ENCODE measurements at regions not wholly inside any gene's neighbourhood (a gene's known extent, or its start where the extent isn't known, plus 50 kb on each side); places are given as distances from the start of the nearest gene placed in this dataset.

DNA sequence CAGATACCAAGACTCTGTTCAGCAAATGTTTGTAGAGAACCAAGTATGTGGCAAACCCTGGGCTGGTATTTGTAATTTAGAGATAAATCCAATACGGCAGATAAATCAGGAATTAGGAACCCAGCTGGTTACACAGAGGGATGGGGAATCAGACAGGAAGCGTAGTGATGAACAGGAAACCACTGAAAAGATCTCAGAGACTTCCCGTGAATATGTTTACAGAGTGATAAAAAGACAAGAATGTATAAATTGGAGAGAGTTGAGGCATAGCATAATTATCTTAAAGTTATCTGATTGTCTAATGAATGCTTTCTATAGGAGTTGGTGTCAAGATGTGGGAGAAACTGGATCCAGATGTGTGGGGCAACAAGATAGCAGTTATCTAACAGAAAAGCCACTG, 246.6 kb upstream of the SMARCA2 start:
- Histone ChIP-seq H3K9me2 (no peaks in the 10 kb centered on the region), H3K36me3 (replicated peaks in 1 of 2; ENCODE audit: control insufficient read depth in 1 of 2, insufficient read depth in 2 of 2, low read length in 1 of 2) (no peaks in the 10 kb centered on the region), H3K4me2 (no peak overlapping the region), H4K20me1 (ENCODE audit: insufficient read depth) (no peaks in the 10 kb centered on the region), H3F3A (replicated peaks; ENCODE audit: insufficient read depth) (no peaks in the 10 kb centered on the region), H3K4me1 (ENCODE audit: control insufficient read depth in 1 of 2, insufficient read depth in 2 of 2, low read depth in 1 of 2, low read length in 1 of 2) (no peaks in the 10 kb centered on the region; a peak in 2 of 4 replicates), H3K9me3 (no peaks in the 10 kb centered on the region), H3K4me3 (ENCODE audit: low read depth in 2 of 2, low read length in 1 of 2) (no peak overlapping the region), H2AFZ (ENCODE audit: low read depth) (no peak overlapping the region), H3K27me3 (ENCODE audit: insufficient read depth) (no peaks in the 10 kb centered on the region), H3K79me2 (ENCODE audit: insufficient read depth) (no peaks in the 10 kb centered on the region), H3K9ac (no peak overlapping the region), H3K27ac (ENCODE audit: low read depth in 2 of 2, low read length in 1 of 2) (no peak overlapping the region)
- WGBS (ENCODE audit: low lambda C conversion rate): 13% methylated on average over 3 of the region's 3 CpGs
- TF ChIP-seq, protein P1, sequence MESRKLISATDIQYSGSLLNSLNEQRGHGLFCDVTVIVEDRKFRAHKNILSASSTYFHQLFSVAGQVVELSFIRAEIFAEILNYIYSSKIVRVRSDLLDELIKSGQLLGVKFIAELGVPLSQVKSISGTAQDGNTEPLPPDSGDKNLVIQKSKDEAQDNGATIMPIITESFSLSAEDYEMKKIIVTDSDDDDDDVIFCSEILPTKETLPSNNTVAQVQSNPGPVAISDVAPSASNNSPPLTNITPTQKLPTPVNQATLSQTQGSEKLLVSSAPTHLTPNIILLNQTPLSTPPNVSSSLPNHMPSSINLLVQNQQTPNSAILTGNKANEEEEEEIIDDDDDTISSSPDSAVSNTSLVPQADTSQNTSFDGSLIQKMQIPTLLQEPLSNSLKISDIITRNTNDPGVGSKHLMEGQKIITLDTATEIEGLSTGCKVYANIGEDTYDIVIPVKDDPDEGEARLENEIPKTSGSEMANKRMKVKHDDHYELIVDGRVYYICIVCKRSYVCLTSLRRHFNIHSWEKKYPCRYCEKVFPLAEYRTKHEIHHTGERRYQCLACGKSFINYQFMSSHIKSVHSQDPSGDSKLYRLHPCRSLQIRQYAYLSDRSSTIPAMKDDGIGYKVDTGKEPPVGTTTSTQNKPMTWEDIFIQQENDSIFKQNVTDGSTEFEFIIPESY (IDR thresholded peaks at IDR 0.05; ENCODE audit: borderline replicate concordance, low read depth): no peak
- TF ChIP-seq RAD21 (IDR thresholded peaks at IDR 0.05; ENCODE audit: low read length): no peak
- TF ChIP-seq MEF2A (IDR thresholded peaks at IDR 0.05; ENCODE audit: borderline replicate concordance, low read depth): no peak
- TF ChIP-seq, protein P2, sequence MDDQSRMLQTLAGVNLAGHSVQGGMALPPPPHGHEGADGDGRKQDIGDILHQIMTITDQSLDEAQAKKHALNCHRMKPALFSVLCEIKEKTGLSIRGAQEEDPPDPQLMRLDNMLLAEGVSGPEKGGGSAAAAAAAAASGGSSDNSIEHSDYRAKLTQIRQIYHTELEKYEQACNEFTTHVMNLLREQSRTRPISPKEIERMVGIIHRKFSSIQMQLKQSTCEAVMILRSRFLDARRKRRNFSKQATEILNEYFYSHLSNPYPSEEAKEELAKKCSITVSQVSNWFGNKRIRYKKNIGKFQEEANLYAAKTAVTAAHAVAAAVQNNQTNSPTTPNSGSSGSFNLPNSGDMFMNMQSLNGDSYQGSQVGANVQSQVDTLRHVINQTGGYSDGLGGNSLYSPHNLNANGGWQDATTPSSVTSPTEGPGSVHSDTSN (IDR thresholded peaks at IDR 0.05): no peak
- TF ChIP-seq TCF12 (IDR thresholded peaks at IDR 0.05): no peak
- TF ChIP-seq, protein P3, sequence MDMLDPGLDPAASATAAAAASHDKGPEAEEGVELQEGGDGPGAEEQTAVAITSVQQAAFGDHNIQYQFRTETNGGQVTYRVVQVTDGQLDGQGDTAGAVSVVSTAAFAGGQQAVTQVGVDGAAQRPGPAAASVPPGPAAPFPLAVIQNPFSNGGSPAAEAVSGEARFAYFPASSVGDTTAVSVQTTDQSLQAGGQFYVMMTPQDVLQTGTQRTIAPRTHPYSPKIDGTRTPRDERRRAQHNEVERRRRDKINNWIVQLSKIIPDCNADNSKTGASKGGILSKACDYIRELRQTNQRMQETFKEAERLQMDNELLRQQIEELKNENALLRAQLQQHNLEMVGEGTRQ (IDR thresholded peaks at IDR 0.05; ENCODE audit: borderline replicate concordance, low read depth, low read length): no peak
- TF ChIP-seq, protein P4, sequence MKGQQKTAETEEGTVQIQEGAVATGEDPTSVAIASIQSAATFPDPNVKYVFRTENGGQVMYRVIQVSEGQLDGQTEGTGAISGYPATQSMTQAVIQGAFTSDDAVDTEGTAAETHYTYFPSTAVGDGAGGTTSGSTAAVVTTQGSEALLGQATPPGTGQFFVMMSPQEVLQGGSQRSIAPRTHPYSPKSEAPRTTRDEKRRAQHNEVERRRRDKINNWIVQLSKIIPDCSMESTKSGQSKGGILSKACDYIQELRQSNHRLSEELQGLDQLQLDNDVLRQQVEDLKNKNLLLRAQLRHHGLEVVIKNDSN (IDR thresholded peaks at IDR 0.05; ENCODE audit: borderline replicate concordance, low read depth): no peak
- no peak for TF ChIP-seq MXI1 (IDR thresholded peaks at IDR 0.05; ENCODE audit: low read depth, low read length)
- no peak for TF ChIP-seq TEAD4 (IDR thresholded peaks at IDR 0.05; ENCODE audit: borderline replicate concordance, insufficient read depth)
- no peak for TF ChIP-seq SMC3 (IDR thresholded peaks at IDR 0.05; ENCODE audit: low read depth, low read length)
- no peak for TF ChIP-seq EZH2phosphoT487 (IDR thresholded peaks at IDR 0.05; ENCODE audit: borderline replicate concordance, low read depth)
- TF ChIP-seq MAX (IDR thresholded peaks at IDR 0.05; ENCODE audit: low read depth): no peak
- TF ChIP-seq, protein P5, sequence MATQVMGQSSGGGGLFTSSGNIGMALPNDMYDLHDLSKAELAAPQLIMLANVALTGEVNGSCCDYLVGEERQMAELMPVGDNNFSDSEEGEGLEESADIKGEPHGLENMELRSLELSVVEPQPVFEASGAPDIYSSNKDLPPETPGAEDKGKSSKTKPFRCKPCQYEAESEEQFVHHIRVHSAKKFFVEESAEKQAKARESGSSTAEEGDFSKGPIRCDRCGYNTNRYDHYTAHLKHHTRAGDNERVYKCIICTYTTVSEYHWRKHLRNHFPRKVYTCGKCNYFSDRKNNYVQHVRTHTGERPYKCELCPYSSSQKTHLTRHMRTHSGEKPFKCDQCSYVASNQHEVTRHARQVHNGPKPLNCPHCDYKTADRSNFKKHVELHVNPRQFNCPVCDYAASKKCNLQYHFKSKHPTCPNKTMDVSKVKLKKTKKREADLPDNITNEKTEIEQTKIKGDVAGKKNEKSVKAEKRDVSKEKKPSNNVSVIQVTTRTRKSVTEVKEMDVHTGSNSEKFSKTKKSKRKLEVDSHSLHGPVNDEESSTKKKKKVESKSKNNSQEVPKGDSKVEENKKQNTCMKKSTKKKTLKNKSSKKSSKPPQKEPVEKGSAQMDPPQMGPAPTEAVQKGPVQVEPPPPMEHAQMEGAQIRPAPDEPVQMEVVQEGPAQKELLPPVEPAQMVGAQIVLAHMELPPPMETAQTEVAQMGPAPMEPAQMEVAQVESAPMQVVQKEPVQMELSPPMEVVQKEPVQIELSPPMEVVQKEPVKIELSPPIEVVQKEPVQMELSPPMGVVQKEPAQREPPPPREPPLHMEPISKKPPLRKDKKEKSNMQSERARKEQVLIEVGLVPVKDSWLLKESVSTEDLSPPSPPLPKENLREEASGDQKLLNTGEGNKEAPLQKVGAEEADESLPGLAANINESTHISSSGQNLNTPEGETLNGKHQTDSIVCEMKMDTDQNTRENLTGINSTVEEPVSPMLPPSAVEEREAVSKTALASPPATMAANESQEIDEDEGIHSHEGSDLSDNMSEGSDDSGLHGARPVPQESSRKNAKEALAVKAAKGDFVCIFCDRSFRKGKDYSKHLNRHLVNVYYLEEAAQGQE (IDR thresholded peaks at IDR 0.05; ENCODE audit: low read depth, low read length): no peak
- TF ChIP-seq GATA2 (CRISPR knock-in tag; IDR thresholded peaks at IDR 0.05): no peak
- TF ChIP-seq SIN3A (IDR thresholded peaks at IDR 0.05; ENCODE audit: borderline replicate concordance, low read depth, low read length): no peak
- TF ChIP-seq FOXJ3 (CRISPR knock-in tag; IDR thresholded peaks at IDR 0.05): no peak
- no peak for TF ChIP-seq EP300 (IDR thresholded peaks at IDR 0.05; ENCODE audit: borderline replicate concordance in 1 of 2, low read depth in 1 of 2, low read length in 1 of 2)
- TF ChIP-seq, protein P6, sequence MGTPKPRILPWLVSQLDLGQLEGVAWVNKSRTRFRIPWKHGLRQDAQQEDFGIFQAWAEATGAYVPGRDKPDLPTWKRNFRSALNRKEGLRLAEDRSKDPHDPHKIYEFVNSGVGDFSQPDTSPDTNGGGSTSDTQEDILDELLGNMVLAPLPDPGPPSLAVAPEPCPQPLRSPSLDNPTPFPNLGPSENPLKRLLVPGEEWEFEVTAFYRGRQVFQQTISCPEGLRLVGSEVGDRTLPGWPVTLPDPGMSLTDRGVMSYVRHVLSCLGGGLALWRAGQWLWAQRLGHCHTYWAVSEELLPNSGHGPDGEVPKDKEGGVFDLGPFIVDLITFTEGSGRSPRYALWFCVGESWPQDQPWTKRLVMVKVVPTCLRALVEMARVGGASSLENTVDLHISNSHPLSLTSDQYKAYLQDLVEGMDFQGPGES (IDR thresholded peaks at IDR 0.05; ENCODE audit: low read depth, low read length): no peak
- TF ChIP-seq RXRA (IDR thresholded peaks at IDR 0.05; ENCODE audit: borderline replicate concordance, low read depth): no peak
- CTCF ChIA-PET: no interaction called here
- DNase-seq: no peak
- POLR2A ChIA-PET: no interaction called here
